Superior temporal gyrus (tissue), 1 donor: ENCODE measurements at regions not wholly inside any gene's neighbourhood (a gene's known extent, or its start where the extent isn't known, plus 50 kb on each side); places are given as distances from the start of the nearest gene placed in this dataset.

Source experiments
- DNase-seq: peaks from one replicate; pipeline ENCODE4 v3.0.0-alpha.2; 2016; ENCODE audit errors: extremely low spot score

GRCh38 chr11:104433751-104434150 lies 269.8 kb upstream of the PDGFD start:
- no peak for DNase-seq

DNA sequence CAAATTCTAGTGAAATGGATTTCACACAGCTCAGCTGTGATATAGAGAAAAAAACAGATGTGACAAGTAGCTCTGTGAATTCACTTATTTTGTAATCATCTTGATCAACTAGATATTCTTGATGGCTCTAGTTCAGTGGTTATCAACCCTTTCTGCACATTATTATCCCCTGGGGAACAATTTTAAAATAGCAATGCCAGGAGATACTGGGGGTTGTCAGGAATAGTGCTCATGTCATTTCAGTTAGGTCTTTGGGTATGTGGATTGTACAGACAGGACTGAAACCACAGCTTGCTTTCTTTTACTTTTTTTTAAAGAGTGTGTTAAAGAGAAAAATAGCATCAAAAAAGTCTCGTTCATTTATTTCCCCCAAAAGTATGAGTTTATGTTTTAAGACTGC lies 269.0 kb upstream of the PDGFD start:
- DNase-seq, result no peak

- no peak for DNase-seq
These were observed 268.6 kb upstream of the PDGFD start for GRCh38 chr11:104432526-104432925.

DNA sequence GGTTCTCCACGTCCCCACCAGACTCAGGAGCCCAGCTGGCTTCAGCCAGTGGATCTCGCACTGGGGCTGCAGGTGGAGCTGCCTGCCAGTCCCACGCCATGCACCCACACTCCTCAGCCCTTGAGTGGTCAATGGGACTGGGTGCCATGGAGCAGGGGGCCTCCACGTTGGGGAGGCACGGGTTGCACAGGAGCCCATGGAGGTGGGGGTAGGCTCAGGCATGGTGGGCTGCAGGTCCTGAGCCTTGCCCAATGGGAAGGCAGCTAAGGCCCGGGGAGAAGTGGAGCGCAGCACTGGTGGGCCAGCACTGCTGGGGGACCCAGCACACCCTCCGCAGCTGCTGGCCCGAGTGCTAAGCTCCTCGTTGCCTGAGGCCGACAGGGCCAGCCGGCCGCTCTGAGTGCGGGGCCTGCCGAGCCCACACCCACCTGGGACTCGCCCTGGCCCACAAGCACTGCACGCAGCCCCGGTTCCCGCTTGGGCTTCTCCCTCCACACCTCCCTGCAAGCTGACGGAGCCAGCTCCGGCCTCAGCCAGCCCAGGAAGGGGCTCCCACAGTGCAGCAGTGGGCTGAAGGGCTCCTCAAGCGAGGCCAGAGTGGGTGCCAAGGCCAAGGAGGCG lies 258.5 kb upstream of the PDGFD start:
- DNase-seq, result no peak

- no peak for DNase-seq
These were observed 246.4 kb upstream of the PDGFD start for GRCh38 chr11:104410336-104410735.

DNA sequence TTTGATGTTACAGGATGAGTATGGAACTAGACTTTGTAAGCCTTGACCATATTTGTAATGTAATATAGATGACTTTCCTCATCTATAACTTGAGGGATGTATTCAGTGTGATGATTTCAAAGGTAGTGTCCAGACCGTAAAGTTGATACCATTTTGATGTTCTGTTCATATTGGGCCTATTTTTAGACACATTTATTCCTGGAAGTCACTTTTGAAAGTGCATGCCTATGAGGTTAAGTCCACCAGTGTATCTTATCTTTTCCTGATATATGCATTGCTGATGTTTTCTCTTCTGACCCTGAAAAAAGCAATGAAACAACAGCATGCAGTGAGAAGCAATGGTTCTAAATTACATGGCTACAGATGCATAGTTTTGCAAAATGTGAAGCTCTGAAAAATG lies 244.7 kb upstream of the PDGFD start:
- no peak for DNase-seq

GRCh38 chr11:104405277-104405676 lies 241.3 kb upstream of the PDGFD start:
- DNase-seq, result no peak

DNA sequence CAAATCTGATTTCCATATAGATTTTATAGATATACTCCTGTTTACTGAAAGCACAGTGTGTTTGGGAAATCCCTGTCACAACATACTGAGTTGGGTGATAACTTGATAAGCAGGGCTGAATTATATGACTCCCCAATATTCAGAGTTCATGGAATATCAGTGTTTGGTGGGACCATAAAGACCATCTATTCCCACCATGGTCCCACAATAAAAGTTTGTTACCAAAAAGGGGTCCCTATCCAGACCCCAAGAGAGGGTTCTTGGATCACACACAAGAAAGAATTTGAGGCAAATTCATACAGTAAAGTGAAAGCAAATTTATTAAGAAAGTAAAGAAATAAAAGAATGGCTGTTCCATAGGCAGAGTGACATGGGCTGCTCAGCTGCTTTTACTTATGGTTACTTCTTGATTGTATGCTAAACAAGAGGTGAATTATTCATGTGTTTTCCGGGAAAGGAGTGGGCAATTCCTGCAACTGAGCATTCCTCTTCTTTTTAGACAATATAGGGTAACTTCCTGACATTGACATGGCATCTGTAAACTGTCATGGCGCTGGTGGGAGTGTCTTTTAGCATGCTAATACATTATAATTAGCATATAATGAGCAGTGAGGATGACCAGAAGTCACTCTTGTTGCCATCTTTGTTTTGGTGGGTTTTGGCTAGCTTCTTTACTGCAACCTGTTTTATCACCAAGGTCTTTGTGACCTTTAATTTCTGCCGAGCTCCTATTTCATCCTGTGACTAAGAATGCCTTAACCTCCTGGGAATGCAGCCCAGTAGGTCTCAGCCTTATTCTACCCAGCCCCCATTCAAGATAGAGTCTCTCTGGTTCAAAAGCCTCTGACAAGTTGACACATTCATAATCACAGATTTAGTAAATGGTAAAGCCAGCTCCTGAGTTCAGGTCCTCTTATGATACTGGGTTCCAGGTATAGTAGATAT lies 240.6 kb upstream of the PDGFD start:
- no peak for DNase-seq

GRCh38 chr11:104402812-104403521 lies 239.0 kb upstream of the PDGFD start:
- DNase-seq, result no peak

DNA sequence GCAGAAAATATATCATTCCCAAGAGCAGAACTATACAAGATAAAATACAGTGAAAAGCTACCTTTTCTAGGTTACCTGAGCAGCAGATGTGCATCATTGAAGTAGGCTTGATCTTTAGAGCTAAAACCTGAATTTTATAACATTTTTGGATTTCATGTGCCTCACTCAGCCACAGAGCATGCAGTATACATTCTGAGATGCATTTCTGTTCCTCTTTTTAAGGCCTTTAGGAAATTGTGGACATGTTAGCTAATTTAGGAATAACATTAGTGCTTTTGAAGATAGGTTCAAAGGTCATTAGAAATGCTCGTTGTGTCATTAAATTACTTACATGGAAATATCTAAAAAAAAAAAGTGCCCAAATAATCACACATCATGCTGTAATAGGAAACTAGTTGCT lies 230.6 kb upstream of the PDGFD start:
- DNase-seq, result no peak

DNA sequence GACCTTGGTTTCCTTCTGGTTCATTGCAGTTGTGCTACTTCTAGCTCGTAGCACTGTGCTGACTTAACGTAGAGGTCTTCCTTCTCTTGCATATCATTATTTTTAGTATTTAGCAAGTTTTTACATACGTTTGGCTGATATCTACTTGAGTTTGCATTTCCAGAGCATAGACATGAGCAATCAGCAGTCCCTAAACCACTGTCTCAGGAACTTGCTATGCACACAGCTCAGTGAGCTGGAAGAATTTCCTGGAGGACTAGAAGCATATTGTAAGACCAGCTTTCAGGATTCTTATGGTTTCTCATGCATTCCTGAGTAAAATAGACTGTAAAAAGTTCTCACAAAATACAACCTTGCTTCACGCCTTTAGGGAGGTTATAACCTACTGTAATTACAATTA lies 226.7 kb upstream of the PDGFD start:
- no peak for DNase-seq

DNA sequence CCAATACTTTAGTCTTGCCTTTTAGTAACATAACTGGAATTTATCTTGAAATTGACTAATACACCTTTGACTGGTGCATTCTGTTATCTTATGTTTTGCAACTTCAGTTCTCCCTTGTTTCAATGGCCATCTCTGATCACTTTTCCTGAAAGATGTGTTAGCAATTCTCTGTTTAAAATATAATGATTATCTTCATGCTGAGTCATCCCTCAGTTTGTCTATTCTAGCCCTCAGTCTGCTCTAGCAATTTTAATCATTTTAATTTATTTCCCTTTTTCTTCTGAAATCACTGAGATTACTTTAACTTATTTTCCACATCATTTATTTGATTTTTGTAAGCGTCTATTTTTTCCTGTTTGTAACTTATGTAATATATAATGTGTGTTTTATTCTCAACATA lies 221.9 kb upstream of the PDGFD start:
- DNase-seq, result no peak

DNA sequence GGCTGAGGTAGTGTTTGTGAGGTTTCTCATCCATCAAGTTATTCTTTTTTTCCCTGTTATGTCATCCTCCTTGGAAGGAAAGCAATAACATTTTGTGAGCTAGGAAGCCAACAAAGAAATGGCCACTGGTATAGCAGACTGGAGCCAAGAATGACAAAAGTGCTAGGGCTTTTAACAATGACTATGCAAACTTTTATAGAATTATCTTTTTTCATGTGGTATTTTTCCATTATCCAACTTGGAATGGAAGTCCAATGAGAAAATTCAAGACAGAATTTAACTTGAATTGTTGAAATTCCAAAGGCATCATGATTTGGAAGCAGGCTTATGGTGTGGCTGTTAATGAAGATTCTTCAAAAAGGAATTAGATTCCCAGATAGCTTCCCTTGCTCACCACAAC lies 216.4 kb upstream of the PDGFD start:
- no peak for DNase-seq

DNA sequence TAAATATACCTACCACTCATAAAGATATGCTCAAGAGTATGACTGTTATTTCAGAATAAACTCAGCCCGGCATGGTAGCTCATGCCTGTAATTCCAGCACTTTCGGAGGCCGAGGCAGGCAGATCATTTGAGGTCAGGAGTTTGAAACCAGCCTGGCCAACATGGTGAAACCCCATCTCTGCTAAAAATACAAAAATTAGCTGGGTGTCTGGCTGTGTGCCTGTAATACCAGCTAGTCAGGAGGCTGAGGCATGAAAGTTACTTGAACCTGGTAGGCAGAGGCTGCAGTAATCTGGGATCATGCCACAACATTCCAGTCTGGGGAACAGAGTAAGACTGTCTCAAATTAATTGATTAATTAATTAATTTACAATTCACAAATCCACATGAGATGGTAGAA lies 208.2 kb upstream of the PDGFD start:
- DNase-seq, result no peak

DNA sequence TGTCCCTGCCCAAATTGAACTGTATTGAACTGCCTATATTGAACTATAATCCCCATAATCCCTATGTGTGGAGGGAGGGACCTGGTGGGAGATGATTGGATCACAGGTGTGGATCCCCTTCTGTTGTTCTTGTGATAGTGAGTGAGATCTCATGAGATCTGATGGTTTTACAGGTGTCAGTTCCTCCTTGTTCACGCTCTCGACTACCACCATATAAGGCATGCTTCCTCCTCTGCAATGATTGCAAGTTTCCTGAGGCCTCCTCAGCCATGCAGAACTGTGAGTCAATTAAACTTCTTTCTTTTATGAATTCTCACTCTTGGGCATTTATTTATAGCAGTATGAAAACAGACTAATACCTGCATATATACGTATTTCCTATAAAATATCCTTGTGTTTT lies 206.5 kb upstream of the PDGFD start:
- DNase-seq, result no peak

- no peak for DNase-seq
These were observed 205.8 kb upstream of the PDGFD start for GRCh38 chr11:104369761-104370160.

GRCh38 chr11:104366321-104366734 lies 202.4 kb upstream of the PDGFD start:
- DNase-seq, result no peak

- no peak for DNase-seq
These were observed 201.7 kb upstream of the PDGFD start for GRCh38 chr11:104365676-104366075.

GRCh38 chr11:104361975-104362374 lies 198.0 kb upstream of the PDGFD start:
- no peak for DNase-seq

DNA sequence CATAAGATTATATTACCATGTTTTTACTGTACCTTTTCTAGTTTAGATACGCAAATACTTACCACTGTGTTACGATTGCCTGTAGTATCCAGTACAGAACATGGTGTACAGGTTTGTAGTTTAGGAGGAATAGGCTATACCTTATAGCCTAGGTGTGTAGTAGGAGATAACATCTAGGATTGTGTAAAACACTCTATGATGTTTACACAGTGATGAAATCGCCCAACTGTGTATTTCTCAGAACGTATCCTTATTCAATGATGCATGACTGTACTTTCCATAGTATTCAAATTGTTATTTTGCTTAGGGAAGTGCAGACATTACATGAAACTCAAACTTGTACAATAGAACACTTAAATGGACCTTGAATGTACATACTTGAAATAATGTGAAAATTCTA lies 188.1 kb upstream of the PDGFD start:
- DNase-seq, result no peak

DNA sequence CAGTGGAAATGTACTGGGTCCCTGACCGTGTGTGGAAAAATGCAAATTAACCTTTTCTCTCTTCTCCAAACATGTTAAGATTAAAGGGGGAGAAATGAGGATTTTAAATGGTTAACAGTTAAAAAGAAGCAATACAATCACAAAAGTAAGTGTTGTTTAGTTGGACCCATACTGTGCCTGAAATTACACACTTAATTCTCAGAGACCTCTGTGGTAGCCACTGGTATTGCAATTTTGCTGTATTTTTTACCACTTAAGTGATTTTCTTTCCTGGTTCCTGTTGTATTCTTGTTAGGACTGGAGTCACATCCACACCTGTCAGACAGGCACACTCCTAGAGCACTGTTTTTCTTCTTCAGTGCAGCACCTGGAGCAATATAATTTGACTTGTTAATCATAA lies 179.6 kb upstream of the PDGFD start:
- no peak for DNase-seq

DNA sequence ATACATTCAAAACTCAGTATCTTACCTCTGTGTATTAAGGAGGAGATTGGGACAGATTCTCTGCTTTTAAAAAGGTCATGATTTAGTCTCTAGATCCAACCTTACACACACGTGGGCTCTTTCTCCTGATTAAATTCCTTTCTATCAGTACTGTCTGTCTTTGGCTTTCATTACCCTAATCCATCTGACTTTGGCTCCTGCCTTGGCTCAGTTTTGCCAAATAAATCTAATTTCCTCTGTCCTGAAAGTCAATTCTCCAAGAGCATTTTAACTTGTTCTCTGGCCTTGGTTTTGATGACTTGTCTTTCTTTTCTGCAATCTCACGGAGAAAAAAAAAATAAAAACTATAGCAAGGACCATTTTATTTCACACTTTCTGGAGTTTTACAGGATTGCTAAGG lies 176.6 kb upstream of the PDGFD start:
- no peak for DNase-seq

DNA sequence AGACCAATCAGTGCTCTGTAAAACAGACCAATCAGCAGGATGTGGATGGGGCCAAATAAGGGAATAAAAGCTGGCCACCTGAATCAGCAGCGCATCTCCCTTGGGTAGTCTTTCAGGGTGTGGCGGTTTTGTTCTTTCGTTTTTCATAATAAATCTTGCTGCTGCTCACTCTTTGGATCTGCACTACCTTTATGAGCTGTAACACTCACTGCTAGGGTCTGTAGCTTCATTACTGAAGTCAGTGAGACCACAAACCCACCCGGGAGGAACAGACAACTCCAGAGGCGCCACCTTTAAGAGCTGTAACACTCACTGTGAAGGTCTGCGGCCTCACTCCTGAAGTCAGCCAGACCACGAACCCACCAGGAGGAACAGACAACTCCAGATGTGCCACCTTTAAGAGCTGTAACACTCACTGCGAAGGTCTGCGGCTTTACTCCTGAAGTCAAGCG lies 175.5 kb upstream of the PDGFD start:
- no peak for DNase-seq
